Thoracic aorta (tissue), 2 donors: ENCODE measurements at regions not wholly inside any gene's neighbourhood (a gene's known extent, or its start where the extent isn't known, plus 50 kb on each side); places are given as distances from the start of the nearest gene placed in this dataset.

Source experiments
- ATAC-seq: fragments of 150-250 bp; one replicate; pipeline ENCODE4 v1.8.0; 2017; ENCODE audit warnings: low read depth; ENCODE audit not compliant: insufficient number of reproducible peaks, low FRiP score
- DNase-seq: peaks from one replicate; pipeline ENCODE4 v3.0.0-alpha.2; 2020; ENCODE audit warnings: low spot score
- H3K27ac ChIP-seq, 2 donors: fragments of 200-600 bp; sonication (generic); 1 replicate in 1 of 2; 2 replicates in 1 of 2; pipeline ENCODE4 v1.5.1; 2016; ENCODE audit warnings: mild to moderate bottlenecking in 2 of 2, moderate library complexity in 2 of 2
- H3K27me3 ChIP-seq: fragments of 200-600 bp; sonication (generic); replicated peaks from 2 replicates; pipeline ENCODE4 v1.6.0; 2016; ENCODE audit warnings: mild to moderate bottlenecking; ENCODE audit not compliant: insufficient read depth
- H3K36me3 ChIP-seq: fragments of 200-600 bp; sonication (generic); one replicate; pipeline ENCODE4 v1.5.1; 2016
- H3K4me1 ChIP-seq, 2 donors: fragments of 200-600 bp; sonication (generic); 1 replicate in 1 of 2; 2 replicates in 1 of 2; pipeline versions ENCODE4 v1.5.1 to v1.6.0; 2016; ENCODE audit warnings: low read depth in 2 of 2, mild to moderate bottlenecking in 1 of 2; ENCODE audit not compliant: control insufficient read depth in 1 of 2
- H3K4me3 ChIP-seq: fragments of 200-600 bp; sonication (generic); 2 replicates; pipeline ENCODE4 v1.5.1; 2016; ENCODE audit warnings: mild to moderate bottlenecking
- H3K9me3 ChIP-seq: fragments of 200-600 bp; sonication (generic); 2 replicates; pipeline ENCODE4 v1.5.1; 2016
- TF ChIP-seq, protein P1 (sequence below): fragments of 200-600 bp; sonication (generic); IDR thresholded peaks from one replicate; pipeline ENCODE4 v1.5.1; 2019; ENCODE audit warnings: antibody characterized with exemption

DNA sequence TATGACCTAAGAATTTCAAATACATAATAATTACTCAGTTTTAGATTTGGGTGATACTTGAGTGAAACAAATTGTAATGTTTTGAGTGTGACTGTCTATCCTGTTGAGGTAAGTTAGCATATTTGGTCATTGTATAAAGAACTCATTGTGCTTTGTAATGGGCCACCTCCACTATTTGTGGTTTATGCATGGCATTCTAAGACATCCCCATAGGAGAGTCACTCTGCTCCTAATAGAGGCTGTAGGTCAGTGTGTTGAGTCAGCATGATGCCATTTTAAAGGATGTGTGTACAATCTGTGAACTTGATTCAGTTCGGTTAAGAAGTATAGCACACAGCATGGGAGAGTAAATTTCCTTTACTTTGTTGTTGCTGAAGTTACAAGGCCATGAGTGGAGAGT, 1112.4 kb downstream of the JRKL start:
- no peak overlapping the region for H3K27ac ChIP-seq
- no peaks in the 10 kb centered on the region for H3K4me1 ChIP-seq
- no peak for DNase-seq
- no peak for ATAC-seq
- TF ChIP-seq, protein P1, sequence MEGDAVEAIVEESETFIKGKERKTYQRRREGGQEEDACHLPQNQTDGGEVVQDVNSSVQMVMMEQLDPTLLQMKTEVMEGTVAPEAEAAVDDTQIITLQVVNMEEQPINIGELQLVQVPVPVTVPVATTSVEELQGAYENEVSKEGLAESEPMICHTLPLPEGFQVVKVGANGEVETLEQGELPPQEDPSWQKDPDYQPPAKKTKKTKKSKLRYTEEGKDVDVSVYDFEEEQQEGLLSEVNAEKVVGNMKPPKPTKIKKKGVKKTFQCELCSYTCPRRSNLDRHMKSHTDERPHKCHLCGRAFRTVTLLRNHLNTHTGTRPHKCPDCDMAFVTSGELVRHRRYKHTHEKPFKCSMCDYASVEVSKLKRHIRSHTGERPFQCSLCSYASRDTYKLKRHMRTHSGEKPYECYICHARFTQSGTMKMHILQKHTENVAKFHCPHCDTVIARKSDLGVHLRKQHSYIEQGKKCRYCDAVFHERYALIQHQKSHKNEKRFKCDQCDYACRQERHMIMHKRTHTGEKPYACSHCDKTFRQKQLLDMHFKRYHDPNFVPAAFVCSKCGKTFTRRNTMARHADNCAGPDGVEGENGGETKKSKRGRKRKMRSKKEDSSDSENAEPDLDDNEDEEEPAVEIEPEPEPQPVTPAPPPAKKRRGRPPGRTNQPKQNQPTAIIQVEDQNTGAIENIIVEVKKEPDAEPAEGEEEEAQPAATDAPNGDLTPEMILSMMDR, result no peak
- H3K4me3 ChIP-seq, result no peak overlapping the region
- H3K36me3 ChIP-seq, result no peaks in the 10 kb centered on the region
- peaks cover 4% of the 10 kb centered on the region for H3K9me3 ChIP-seq
- H3K27me3 ChIP-seq, result no peaks in the 10 kb centered on the region

DNA sequence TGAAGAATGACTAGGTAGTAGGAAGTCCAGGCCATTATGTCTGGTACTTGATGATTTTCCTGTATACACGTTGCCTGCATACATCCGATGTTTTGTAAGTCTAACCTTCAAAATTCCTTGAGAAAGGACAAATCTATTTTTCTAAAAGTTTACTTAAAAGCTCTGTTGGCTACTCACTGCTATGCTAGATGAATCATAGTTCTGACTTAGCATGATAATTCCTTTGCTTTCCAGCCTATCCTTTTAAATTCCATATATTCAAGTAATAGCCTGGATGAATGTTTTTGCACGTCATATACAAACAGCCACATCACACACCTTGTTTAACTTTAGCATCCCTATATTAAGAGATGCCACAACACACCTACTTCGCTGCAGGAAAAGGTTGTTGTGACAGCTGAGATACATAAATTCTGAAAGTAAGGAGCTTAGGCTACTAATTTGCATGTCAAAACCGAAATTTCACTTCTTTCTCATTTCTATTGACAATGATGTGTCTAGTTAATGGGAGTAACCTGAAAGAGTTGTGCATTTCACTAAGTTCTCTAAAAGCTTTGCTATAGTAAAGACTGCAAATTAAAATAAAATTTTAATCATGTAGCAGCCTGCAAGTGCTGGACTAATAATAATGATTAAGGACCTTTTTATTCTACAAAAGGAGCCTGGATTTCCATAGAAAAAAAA, 1116.4 kb downstream of the JRKL start:
- no peak overlapping the region for H3K4me3 ChIP-seq
- H3K36me3 ChIP-seq, result no peaks in the 10 kb centered on the region
- TF ChIP-seq, protein P1, result no peak
- ATAC-seq (no peak), DNase-seq (no peak)
- no peaks in the 10 kb centered on the region for H3K4me1 ChIP-seq
- no peak overlapping the region for H3K27ac ChIP-seq
- no peaks in the 10 kb centered on the region for H3K9me3 ChIP-seq
- no peaks in the 10 kb centered on the region for H3K27me3 ChIP-seq

- ATAC-seq, result no peak
Observed at GRCh38 chr11:97514446-97514845, 1124.6 kb downstream of the JRKL start.

GRCh38 chr11:97516688-97517087, 1126.9 kb downstream of the JRKL start:
- Histone ChIP-seq H3K4me1 (no peaks in the 10 kb centered on the region), H3K27me3 (no peaks in the 10 kb centered on the region), H3K27ac (no peak overlapping the region), H3K9me3 (no peaks in the 10 kb centered on the region), H3K36me3 (no peaks in the 10 kb centered on the region), H3K4me3 (no peak overlapping the region)
- DNase-seq (no peak), ATAC-seq (no peak)
- TF ChIP-seq, protein P1, result no peak

More at GRCh38 chr11:97514446-97514845, 1124.6 kb downstream of the JRKL start:
- Histone ChIP-seq H3K27ac (no peak overlapping the region), H3K36me3 (no peaks in the 10 kb centered on the region), H3K27me3 (no peaks in the 10 kb centered on the region), H3K4me1 (no peaks in the 10 kb centered on the region), H3K9me3 (no peaks in the 10 kb centered on the region), H3K4me3 (no peak overlapping the region)
- TF ChIP-seq, protein P1, result no peak
- DNase-seq, result no peak

DNA sequence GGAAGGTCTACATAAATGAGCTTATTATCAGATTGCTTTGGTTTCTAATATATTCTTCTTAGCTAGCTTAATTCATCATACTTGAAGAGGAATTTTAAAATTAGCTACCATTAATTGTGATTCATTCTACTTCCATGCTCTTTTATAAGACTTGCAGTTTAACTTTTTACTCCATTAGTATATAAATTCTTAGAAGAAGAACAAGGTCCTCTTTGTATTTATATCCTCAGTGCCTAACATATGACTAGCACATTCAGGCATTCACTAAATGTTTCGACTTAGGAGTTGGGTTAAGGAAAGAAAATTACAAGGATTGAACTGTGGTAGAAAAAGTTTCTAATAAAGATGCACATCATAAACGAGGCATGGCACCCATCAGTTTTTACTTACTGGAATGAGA, 1135.5 kb downstream of the JRKL start:
- Histone ChIP-seq H3K27me3 (no peaks in the 10 kb centered on the region), H3K9me3 (no peaks in the 10 kb centered on the region), H3K36me3 (no peaks in the 10 kb centered on the region), H3K4me3 (no peak overlapping the region), H3K4me1 (no peaks in the 10 kb centered on the region), H3K27ac (no peak overlapping the region)
- DNase-seq, result no peak
- TF ChIP-seq, protein P1, result no peak
- ATAC-seq, result no peak
